Ectodermal cell (in vitro differentiated cells): ENCODE measurements at regions not wholly inside any gene's neighbourhood (a gene's known extent, or its start where the extent isn't known, plus 50 kb on each side); places are given as distances from the start of the nearest gene placed in this dataset.
"Not testable (repeated sequence)": the region's sequence is repeated elsewhere in the genome, so short reads cannot be mapped to it uniquely, and the experiment has no call there.

Experiments used
- H3K27ac ChIP-seq: 2 replicates; pipeline ENCODE4 v1.7.0; 2013; ENCODE audit warnings: mild to moderate bottlenecking, low read depth, low read length; ENCODE audit not compliant: insufficient read depth, poor library complexity, severe bottlenecking
- H3K27me3 ChIP-seq: 2 replicates; pipeline ENCODE4 v1.7.0; 2013; ENCODE audit warnings: mild to moderate bottlenecking, low read length; ENCODE audit not compliant: insufficient read depth, control insufficient read depth, poor library complexity, severe bottlenecking
- H3K36me3 ChIP-seq: one replicate; pipeline ENCODE4 v1.7.0; 2013; ENCODE audit warnings: low read length; ENCODE audit not compliant: control insufficient read depth, insufficient read depth
- H3K4me1 ChIP-seq: one replicate; pipeline ENCODE4 v1.7.0; 2013; ENCODE audit warnings: low read length; ENCODE audit not compliant: control insufficient read depth, insufficient read depth
- H3K4me3 ChIP-seq: 2 replicates; pipeline ENCODE4 v1.7.0; 2013; ENCODE audit warnings: low read depth, low read length, control low read depth; ENCODE audit not compliant: insufficient read depth
- H3K9me3 ChIP-seq: 2 replicates; pipeline ENCODE4 v1.7.0; 2013; ENCODE audit warnings: mild to moderate bottlenecking, low read length, moderate library complexity; ENCODE audit not compliant: control insufficient read depth
- WGBS, 2 experiments: methylation state at CpG; one replicate each; pipeline ENCODE4 v1.1.7; 2013; ENCODE audit warnings: missing lambda C conversion rate in 2 of 2; 5-methylcytosine and 5-hydroxymethylcytosine counted together

DNA sequence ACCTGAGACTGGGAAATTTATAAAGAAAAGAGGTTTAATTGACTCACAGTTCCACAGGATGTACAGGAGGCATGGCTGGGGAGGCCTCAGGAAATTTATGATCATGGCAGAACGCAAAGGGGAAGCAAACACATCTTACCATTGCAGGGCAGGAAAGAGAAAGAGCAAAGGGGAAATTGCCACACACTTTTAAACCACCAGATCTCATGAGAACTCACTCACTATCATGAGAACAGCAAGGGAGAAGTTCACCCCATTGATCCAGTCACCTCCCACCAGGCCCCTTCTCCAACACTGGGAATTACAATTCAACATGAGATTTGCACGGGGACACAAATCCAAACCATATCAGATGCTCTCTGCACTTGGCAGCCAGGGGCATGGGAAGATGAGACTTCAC lies 592.8 kb downstream of the MATN1 start:
- H3K4me3 ChIP-seq, H3K27ac ChIP-seq, H3K9me3 ChIP-seq, H3K27me3 ChIP-seq, H3K4me1 ChIP-seq, H3K36me3 ChIP-seq: not testable (repeated sequence)
- 90 to 91% methylated on average over 2 of the region's 2 CpGs for WGBS, 2 experiments

DNA sequence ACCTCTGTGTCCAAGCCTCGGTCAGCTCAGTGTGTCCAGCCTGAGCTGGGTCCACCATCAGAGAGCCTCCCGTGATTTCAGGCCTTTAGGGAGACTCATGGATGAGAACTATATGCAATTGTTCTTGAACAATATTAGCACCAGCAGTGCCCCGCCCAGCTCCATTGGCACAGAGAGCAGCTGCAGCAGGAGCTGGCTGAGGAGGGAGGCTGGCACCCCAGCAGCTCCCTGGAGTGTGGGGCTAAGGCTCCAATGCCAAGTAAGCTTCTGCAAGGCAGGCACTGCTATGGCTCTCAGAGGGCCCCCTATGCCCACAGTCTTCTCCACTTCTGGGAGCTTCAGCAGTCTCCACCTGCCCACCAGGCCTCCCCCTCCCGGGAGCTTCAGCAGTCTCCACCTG lies 593.3 kb downstream of the MATN1 start:
- H3K9me3 ChIP-seq = no peaks in the 10 kb centered on the region
- H3K27me3 ChIP-seq = no peaks in the 10 kb centered on the region
- H3K4me3 ChIP-seq = no peak overlapping the region
- no peak overlapping the region for H3K27ac ChIP-seq
- no peaks in the 10 kb centered on the region for H3K4me1 ChIP-seq
- 93 to 98% methylated on average over 4 of the region's 4 CpGs for WGBS, 2 experiments
- H3K36me3 ChIP-seq = no peaks in the 10 kb centered on the region

DNA sequence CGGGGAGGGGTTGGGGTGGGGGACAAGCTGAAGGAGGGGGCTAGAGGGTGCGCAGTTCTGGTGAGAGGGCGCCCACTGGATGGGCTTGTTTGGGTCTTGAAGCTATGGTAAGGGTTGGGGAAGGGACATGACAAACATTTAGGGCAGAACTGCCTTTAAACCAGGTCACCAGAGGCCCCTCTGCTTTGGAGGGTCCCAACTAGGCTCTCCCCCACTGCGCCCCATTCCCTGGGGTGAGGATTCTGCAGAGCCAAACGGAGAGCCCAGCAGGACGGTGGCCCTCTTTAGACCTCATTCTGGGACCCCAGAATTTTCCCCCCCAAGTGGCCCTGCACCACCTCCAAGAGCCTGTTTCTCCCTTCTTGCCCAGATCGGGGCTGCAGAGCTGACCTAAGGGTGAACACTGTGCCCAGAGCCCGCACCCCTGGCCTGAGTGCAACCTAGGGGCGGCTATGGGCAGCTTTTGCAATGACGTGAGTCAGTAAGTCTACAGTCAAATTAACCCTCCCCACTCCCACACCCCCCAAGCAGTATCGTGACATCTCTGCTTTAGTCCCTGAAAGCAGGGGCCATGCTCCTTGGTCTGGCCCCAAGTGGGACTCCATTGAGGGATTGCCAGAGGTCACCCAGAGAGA lies 593.8 kb downstream of the MATN1 start:
- no peaks in the 10 kb centered on the region for H3K36me3 ChIP-seq
- H3K4me1 ChIP-seq = no peaks in the 10 kb centered on the region
- H3K9me3 ChIP-seq = no peaks in the 10 kb centered on the region
- H3K4me3 ChIP-seq = no peak overlapping the region
- WGBS, 2 experiments = 90 to 93% methylated on average over 11 of the region's 11 CpGs
- no peak overlapping the region for H3K27ac ChIP-seq
- no peaks in the 10 kb centered on the region for H3K27me3 ChIP-seq

DNA sequence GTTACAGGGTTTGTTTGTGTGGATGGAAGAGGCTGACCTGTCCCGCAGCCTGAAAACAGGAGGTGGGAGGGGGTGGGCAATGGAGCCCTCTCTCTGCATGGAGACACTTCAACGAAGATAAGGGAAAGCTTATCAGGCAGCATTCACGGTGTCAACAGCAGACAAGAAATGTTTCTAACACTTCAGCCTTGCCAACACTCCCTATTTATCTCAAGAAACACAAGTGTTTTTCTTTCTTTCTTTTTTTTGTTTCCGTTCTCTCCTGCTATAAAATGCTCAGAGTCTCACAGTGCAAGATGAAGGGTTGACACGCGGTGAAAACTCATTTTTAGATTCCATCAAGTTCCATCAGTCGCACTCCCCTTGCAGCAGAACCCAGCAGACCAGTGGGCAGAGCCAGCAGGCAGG lies 594.4 kb downstream of the MATN1 start:
- Histone ChIP-seq H3K27ac (no peak overlapping the region), H3K27me3 (no peaks in the 10 kb centered on the region), H3K4me3 (no peak overlapping the region), H3K4me1 (no peaks in the 10 kb centered on the region), H3K9me3 (no peaks in the 10 kb centered on the region), H3K36me3 (no peaks in the 10 kb centered on the region)
- 81 to 91% methylated on average over 7 of the region's 7 CpGs for WGBS, 2 experiments

DNA sequence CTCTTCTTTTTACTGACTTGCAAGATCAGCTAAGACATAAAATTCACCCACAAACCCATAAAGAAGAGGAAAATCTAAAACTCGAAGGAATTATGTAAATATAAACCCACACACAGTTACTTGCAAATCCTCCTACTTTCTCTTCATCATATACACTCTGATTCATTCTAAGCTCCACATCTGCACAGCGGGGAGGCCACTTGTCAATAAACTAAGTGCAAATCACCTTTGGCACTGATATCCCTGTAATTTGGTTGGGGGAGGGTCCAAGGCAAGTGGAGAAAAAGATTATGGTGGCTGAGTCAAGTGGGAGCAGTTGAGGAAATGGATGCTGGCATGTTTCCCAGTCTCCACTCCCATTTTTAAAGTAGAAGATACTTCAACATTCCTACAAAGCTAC lies 596.5 kb downstream of the MATN1 start:
- Histone ChIP-seq H3K27me3 (no peaks in the 10 kb centered on the region), H3K36me3 (no peaks in the 10 kb centered on the region), H3K4me3 (no peak overlapping the region), H3K4me1 (no peaks in the 10 kb centered on the region), H3K27ac (no peak overlapping the region), H3K9me3 (no peaks in the 10 kb centered on the region)
- 86 to 89% methylated on average over 2 of the region's 2 CpGs for WGBS, 2 experiments

DNA sequence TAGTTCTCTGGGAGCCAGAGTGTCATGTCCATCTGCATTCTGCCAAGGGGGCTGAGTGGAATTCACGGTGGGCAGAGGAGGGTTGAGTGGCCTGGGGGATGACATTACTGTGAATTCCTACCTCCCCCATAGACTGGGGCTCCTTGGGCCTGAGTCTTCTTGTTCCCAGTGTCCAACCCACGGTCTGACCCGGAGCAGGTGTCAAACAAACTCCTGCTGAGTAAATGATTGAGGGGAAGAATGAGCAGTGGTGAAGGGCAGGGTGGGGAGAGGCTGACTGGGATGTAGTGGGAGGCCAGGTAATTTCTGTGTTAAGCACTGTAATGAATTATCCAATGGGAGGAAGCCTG lies 597.6 kb downstream of the MATN1 start:
- no peaks in the 10 kb centered on the region for H3K9me3 ChIP-seq
- H3K4me3 ChIP-seq = no peak overlapping the region
- H3K27ac ChIP-seq = no peak overlapping the region
- no peaks in the 10 kb centered on the region for H3K4me1 ChIP-seq
- 87 to 89% methylated on average over 3 of the region's 3 CpGs for WGBS, 2 experiments
- no peaks in the 10 kb centered on the region for H3K36me3 ChIP-seq
- no peaks in the 10 kb centered on the region for H3K27me3 ChIP-seq

DNA sequence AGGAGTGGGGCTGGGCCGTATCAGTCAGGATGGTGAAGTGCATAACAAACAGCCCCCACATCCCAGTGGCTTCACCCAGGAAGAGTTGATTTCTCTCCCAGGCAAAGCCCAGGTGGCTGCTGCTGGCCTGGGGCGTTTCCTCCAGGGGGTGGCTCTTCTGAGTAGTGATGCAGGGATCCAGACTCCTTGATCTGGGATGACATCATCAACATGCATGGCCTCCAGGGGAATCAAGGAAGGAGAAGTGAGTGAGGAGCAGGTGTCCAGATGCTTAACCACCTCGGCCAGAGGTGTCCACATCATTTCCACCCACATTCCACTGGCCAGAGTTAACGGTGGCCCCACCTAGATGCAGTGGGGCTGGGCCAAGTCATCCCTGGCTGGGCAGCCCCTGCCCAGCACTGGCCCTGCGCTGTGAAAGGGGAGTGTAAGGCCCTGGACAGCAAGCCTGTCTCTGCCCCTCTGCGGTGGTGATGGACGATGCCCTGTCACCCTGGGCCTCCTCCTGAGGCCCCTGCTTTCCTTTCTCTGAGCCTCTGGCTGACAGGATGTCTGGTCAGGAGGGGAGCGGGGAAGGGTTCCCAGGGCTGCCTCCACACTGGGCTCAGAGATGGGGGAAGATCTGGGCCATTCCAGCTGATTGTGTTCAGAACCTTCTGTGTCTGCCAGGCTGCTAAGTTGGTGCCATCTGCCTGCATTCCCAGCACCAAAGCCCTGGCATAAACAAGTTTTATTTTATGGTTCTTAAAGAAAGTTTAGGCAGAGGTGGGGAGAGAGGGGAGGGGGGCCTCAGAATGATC lies 598.2 kb downstream of the MATN1 start:
- H3K4me3 ChIP-seq = no peak overlapping the region
- 91 to 92% methylated on average over 8 of the region's 8 CpGs for WGBS, 2 experiments
- H3K27ac ChIP-seq = no peak overlapping the region
- no peaks in the 10 kb centered on the region for H3K9me3 ChIP-seq
- no peaks in the 10 kb centered on the region for H3K27me3 ChIP-seq
- H3K4me1 ChIP-seq = no peaks in the 10 kb centered on the region
- no peaks in the 10 kb centered on the region for H3K36me3 ChIP-seq

DNA sequence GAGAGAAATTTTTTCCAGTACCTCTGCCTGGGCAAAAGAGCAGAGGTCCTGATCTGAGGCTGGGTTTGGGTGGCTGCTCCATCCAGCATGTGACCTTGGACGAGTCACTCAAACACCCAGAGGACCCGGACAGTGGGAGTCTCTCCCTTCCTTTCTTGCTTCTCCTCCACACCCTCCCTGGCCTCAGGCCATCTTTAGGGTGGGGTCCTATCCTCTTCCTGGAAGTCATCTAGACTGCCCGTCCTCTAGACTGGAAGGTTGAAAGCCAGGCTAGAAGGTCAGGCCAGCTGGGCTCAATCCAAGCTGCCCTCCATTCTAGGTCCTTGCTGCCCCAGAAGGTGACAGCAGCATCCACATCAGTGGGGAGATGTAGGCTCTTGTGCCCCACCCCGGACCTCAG lies 599.5 kb downstream of the MATN1 start:
- 88 to 94% methylated on average over 4 of the region's 4 CpGs for WGBS, 2 experiments
- H3K27ac ChIP-seq = no peak overlapping the region
- no peaks in the 10 kb centered on the region for H3K36me3 ChIP-seq
- no peaks in the 10 kb centered on the region for H3K4me1 ChIP-seq
- H3K27me3 ChIP-seq = no peaks in the 10 kb centered on the region
- no peak overlapping the region for H3K4me3 ChIP-seq
- H3K9me3 ChIP-seq = no peaks in the 10 kb centered on the region

DNA sequence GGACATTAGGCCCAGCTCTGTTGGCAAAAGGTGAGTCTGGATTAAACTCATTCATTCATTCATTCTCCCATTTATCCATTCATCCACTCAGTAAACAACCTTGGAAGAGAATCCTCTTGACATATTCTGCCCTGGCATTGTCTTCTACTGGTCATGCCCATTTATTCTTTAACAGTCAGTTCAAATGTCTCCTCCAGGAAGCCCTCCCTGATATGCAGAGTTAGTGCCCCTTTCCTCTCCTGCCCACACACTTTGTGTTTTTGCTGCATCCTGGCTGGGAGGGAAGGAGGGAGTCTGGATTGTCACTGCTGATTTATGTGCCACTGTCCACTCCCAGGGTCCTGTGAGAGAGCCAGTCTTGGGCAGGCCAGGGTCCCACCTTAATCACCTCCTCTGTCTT lies 600.3 kb downstream of the MATN1 start:
- Histone ChIP-seq H3K27ac (no peak overlapping the region), H3K4me3 (no peak overlapping the region)

DNA sequence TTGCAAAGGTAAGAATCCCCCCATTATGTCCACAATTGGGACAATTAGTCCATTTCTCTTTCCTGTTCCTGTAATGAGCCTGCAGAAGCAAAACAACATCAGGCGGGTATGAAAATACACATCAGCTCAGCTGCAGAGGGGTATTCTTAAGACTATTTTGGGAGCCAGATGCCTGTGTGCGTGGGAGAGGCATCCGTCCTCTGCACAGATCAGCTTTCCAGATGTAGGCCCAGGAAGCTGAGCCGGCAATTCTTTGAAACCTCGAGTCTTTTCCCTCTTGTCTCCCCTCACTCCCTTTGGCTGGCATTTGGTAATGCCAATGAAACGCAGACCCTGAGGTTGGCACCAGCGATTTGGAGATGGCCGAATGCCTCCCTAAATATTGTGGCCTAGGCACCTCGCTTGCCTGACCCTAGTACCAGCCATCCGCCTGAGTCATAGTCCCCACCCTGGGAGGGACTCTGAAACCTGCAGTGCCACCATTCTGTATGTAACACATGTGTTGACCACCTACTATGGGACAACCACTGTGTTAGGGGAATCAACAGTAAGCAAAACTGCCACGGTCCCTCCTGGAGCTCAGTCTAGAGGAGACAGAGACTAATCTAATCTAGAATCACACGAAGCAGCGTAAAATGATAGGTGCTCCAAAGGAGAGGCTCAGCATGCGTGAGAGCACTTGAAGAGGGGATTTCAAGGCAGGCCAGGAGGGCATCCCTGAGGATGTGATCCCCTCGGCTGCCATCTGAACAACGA lies 603.0 kb downstream of the MATN1 start:
- Histone ChIP-seq H3K36me3 (no peaks in the 10 kb centered on the region), H3K27ac (no peak overlapping the region), H3K27me3 (no peaks in the 10 kb centered on the region), H3K9me3 (no peaks in the 10 kb centered on the region), H3K4me3 (no peak overlapping the region), H3K4me1 (no peaks in the 10 kb centered on the region)
- WGBS, 2 experiments = 92 to 93% methylated on average over 16 of the region's 16 CpGs

More for the DNA sequence above, 600.3 kb downstream of the MATN1 start:
- H3K27me3 ChIP-seq = no peaks in the 10 kb centered on the region
- no peaks in the 10 kb centered on the region for H3K36me3 ChIP-seq
- no peaks in the 10 kb centered on the region for H3K9me3 ChIP-seq
- H3K4me1 ChIP-seq = no peaks in the 10 kb centered on the region
